ENCODE measurements at regions not wholly inside any gene's neighbourhood (a gene's known extent, or its start where the extent isn't known, plus 50 kb on each side); places are given as distances from the start of the nearest gene placed in this dataset.

DNA sequence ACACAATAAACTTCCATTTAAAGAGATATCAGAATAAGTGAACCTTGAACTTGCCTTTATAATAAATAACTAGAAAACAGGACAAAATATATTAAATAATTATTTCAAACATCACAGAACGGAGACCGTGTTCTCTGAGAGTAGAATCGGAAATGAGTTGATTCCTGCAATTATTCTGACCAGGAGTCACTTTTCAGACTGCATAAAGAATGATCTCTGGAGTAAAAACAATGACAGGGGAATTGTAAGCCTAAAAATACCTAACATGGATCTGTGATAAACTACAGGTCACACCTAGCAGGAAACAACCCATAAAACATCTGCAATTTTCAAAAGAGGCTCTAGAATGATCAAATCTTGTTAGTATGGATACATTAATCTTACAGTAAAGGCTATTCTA lies 577.5 kb upstream of the SORCS1 start:
- Histone ChIP-seq H3K36me3 (ENCODE audit: control insufficient read depth, insufficient read depth, low read length) (no peaks in the 10 kb centered on the region), H3K4me1 (ENCODE audit: control insufficient read depth, extremely low read depth, insufficient read depth, low read length) (no peaks in the 10 kb centered on the region), H3K4me2 (ENCODE audit: extremely low read depth, insufficient read depth, low read length) (no peak overlapping the region), H3K4me3 (replicated peaks in 1 of 4; ENCODE audit: control extremely low read depth in 1 of 4, insufficient read depth in 1 of 4, low read depth in 3 of 4, low read length in 4 of 4) (no peak overlapping the region), H2AFZ (ENCODE audit: low read length) (no peak overlapping the region), H3K79me2 (ENCODE audit: control insufficient read depth, insufficient read depth, low read length) (no peaks in the 10 kb centered on the region), H3K9ac (ENCODE audit: insufficient read depth, low read length) (no peak overlapping the region), H3K27me3 (ENCODE audit: control insufficient read depth, insufficient read depth, low read length) (no peaks in the 10 kb centered on the region), H4K20me1 (ENCODE audit: control insufficient read depth, extremely low read depth, insufficient read depth, low read length) (no peaks in the 10 kb centered on the region), H3K9me3 (ENCODE audit: control insufficient read depth, insufficient read depth, low read depth, low read length) (no peaks in the 10 kb centered on the region), H3K27ac (ENCODE audit: insufficient read depth, low read length) (no peak overlapping the region)
- TF ChIP-seq EZH2 (IDR thresholded peaks at IDR 0.05; ENCODE audit: low read length, missing control alignments) = no peak
- TF ChIP-seq, protein P1, sequence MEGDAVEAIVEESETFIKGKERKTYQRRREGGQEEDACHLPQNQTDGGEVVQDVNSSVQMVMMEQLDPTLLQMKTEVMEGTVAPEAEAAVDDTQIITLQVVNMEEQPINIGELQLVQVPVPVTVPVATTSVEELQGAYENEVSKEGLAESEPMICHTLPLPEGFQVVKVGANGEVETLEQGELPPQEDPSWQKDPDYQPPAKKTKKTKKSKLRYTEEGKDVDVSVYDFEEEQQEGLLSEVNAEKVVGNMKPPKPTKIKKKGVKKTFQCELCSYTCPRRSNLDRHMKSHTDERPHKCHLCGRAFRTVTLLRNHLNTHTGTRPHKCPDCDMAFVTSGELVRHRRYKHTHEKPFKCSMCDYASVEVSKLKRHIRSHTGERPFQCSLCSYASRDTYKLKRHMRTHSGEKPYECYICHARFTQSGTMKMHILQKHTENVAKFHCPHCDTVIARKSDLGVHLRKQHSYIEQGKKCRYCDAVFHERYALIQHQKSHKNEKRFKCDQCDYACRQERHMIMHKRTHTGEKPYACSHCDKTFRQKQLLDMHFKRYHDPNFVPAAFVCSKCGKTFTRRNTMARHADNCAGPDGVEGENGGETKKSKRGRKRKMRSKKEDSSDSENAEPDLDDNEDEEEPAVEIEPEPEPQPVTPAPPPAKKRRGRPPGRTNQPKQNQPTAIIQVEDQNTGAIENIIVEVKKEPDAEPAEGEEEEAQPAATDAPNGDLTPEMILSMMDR (conservative IDR thresholded peaks at IDR 0.05 in 1 of 2, IDR thresholded peaks at IDR 0.05 in 1 of 2; ENCODE audit: low read depth in 1 of 2, low read length in 2 of 2) = no peak
- no peak for DNase-seq (ENCODE audit: low read depth in 2 of 2)

DNA sequence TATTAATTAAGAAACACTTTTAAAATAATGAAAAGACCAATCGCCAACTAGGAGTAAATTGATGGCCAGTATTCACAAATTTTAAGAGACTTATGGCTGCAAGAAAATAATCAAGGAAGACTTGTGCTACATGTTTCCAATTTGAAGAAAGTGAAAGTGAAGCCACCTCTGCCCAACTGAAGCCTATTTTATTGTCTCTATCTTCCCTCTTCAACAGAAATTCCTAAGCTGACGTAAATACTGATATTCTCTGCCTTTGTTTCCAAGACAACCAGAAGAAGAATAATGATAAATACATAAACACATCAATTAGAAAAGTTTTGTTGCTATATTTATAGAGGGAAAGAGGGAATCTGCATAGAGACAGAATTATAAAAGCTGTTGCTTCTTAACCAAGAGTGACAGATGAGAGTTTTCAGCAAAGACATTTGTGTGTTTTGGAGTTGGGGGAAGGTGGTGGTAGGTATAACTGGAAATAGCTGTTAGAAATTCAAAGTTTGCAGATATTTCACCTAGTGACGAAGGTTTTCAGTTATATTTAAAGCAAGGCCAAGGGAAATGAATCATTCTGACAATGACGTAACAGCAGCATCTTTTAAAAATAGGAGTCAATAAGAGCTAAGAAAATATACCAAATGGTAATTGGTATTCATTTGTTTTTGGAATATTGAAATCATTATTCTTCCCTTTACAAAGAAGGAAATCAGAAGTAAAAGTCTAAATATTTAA lies 576.6 kb upstream of the SORCS1 start:
- H2AFZ ChIP-seq (ENCODE audit: low read length) = no peak overlapping the region
- H3K4me3 ChIP-seq (replicated peaks in 1 of 4; ENCODE audit: control extremely low read depth in 1 of 4, insufficient read depth in 1 of 4, low read depth in 3 of 4, low read length in 4 of 4) = no peak overlapping the region
- H3K36me3 ChIP-seq (ENCODE audit: control insufficient read depth, insufficient read depth, low read length) = no peaks in the 10 kb centered on the region
- no peak for TF ChIP-seq EZH2 (IDR thresholded peaks at IDR 0.05; ENCODE audit: low read length, missing control alignments)
- TF ChIP-seq, protein P1 (conservative IDR thresholded peaks at IDR 0.05 in 1 of 2, IDR thresholded peaks at IDR 0.05 in 1 of 2; ENCODE audit: low read depth in 1 of 2, low read length in 2 of 2) = no peak
- no peak overlapping the region for H3K9ac ChIP-seq (ENCODE audit: insufficient read depth, low read length)
- no peaks in the 10 kb centered on the region for H4K20me1 ChIP-seq (ENCODE audit: control insufficient read depth, extremely low read depth, insufficient read depth, low read length)
- H3K79me2 ChIP-seq (ENCODE audit: control insufficient read depth, insufficient read depth, low read length) = no peaks in the 10 kb centered on the region
- H3K27me3 ChIP-seq (ENCODE audit: control insufficient read depth, insufficient read depth, low read length) = no peaks in the 10 kb centered on the region
- no peaks in the 10 kb centered on the region for H3K9me3 ChIP-seq (ENCODE audit: control insufficient read depth, insufficient read depth, low read depth, low read length)
- no peak overlapping the region for H3K27ac ChIP-seq (ENCODE audit: insufficient read depth, low read length)
- peak in 1 of 2 donors; percentile 29 for DNase-seq (ENCODE audit: low read depth in 2 of 2)
- H3K4me2 ChIP-seq (ENCODE audit: extremely low read depth, insufficient read depth, low read length) = peak overlapping the region; percentile 35
- H3K4me1 ChIP-seq (ENCODE audit: control insufficient read depth, extremely low read depth, insufficient read depth, low read length) = no peaks in the 10 kb centered on the region

GRCh38 chr10:107739951-107740350 lies 575.4 kb upstream of the SORCS1 start:
- no peak overlapping the region for H3K9ac ChIP-seq (ENCODE audit: insufficient read depth, low read length)
- no peak overlapping the region for H3K4me2 ChIP-seq (ENCODE audit: extremely low read depth, insufficient read depth, low read length)
- H2AFZ ChIP-seq (ENCODE audit: low read length) = no peak overlapping the region
- no peaks in the 10 kb centered on the region for H3K4me1 ChIP-seq (ENCODE audit: control insufficient read depth, extremely low read depth, insufficient read depth, low read length)
- no peaks in the 10 kb centered on the region for H3K36me3 ChIP-seq (ENCODE audit: control insufficient read depth, insufficient read depth, low read length)
- DNase-seq (ENCODE audit: low read depth in 2 of 2) = no peak
- no peaks in the 10 kb centered on the region for H3K79me2 ChIP-seq (ENCODE audit: control insufficient read depth, insufficient read depth, low read length)
- no peaks in the 10 kb centered on the region for H3K9me3 ChIP-seq (ENCODE audit: control insufficient read depth, insufficient read depth, low read depth, low read length)
- no peaks in the 10 kb centered on the region for H4K20me1 ChIP-seq (ENCODE audit: control insufficient read depth, extremely low read depth, insufficient read depth, low read length)
- no peak overlapping the region for H3K27ac ChIP-seq (ENCODE audit: insufficient read depth, low read length)
- no peak for TF ChIP-seq EZH2 (IDR thresholded peaks at IDR 0.05; ENCODE audit: low read length, missing control alignments)
- TF ChIP-seq, protein P1 (conservative IDR thresholded peaks at IDR 0.05 in 1 of 2, IDR thresholded peaks at IDR 0.05 in 1 of 2; ENCODE audit: low read depth in 1 of 2, low read length in 2 of 2) = no peak
- no peak overlapping the region for H3K4me3 ChIP-seq (replicated peaks in 1 of 4; ENCODE audit: control extremely low read depth in 1 of 4, insufficient read depth in 1 of 4, low read depth in 3 of 4, low read length in 4 of 4)
- no peaks in the 10 kb centered on the region for H3K27me3 ChIP-seq (ENCODE audit: control insufficient read depth, insufficient read depth, low read length)

Data from fibroblast of lung (primary cell).